ENCODE measurements at regions not wholly inside any gene's neighbourhood (a gene's known extent, or its start where the extent isn't known, plus 50 kb on each side); places are given as distances from the start of the nearest gene placed in this dataset.
A peak's percentile ranks its signal among the peaks of the same experiment; 100 is the strongest.

- DNase-seq: peak; percentile 56
Observed at GRCh38 chr3:113140876-113141275, 70.5 kb upstream of the BOC start.

- no peak for DNase-seq
Observed at GRCh38 chr3:113141543-113141942, 69.8 kb upstream of the BOC start.

GRCh38 chr3:113142476-113142875 is 68.9 kb upstream of the BOC start:
- DNase-seq: no peak

GRCh38 chr3:113143353-113143752 is 68.0 kb upstream of the BOC start:
- DNase-seq: no peak

GRCh38 chr3:113147681-113148261 is 63.6 kb upstream of the BOC start:
- no peak for DNase-seq

- no peak for DNase-seq
Observed at GRCh38 chr3:113148284-113148683, 63.1 kb upstream of the BOC start.

- DNase-seq: no peak
Observed at GRCh38 chr3:113150250-113150649, 61.1 kb upstream of the BOC start.

- DNase-seq: no peak
Observed at GRCh38 chr3:113151461-113152031, 59.8 kb upstream of the BOC start.

GRCh38 chr3:113152849-113153248 is 58.5 kb upstream of the BOC start:
- no peak for DNase-seq

- DNase-seq: peak; percentile 15
Observed at GRCh38 chr3:113153499-113154107, 57.8 kb upstream of the BOC start.

- DNase-seq: no peak
Observed at GRCh38 chr3:113156816-113157333, 54.5 kb upstream of the BOC start.

- DNase-seq: no peak
Observed at GRCh38 chr3:113157408-113158030, 53.8 kb upstream of the BOC start.

GRCh38 chr3:113158171-113158570 is 53.2 kb upstream of the BOC start:
- no peak for DNase-seq

Measured in inflammatory macrophage treated with lipopolysaccharide for 4 hours (primary cell).